SK-N-SH (cell line): ENCODE measurements at regions not wholly inside any gene's neighbourhood (a gene's known extent, or its start where the extent isn't known, plus 50 kb on each side); places are given as distances from the start of the nearest gene placed in this dataset.

Source experiments
- CTCF ChIP-seq: fragments of 200-600 bp; sonication (generic); IDR thresholded peaks from 2 replicates; pipeline ENCODE4 v1.6.1; 2017; ENCODE audit warnings: antibody characterized with exemption, mild to moderate bottlenecking, moderate library complexity
- NRF1 ChIP-seq: IDR thresholded peaks from 2 replicates; pipeline ENCODE4 v1.6.1; 2012; ENCODE audit warnings: low read depth, mild to moderate bottlenecking, low read length
- POLR2AphosphoS5 ChIP-seq: IDR thresholded peaks from 2 replicates; pipeline ENCODE4 v1.6.1; 2012; ENCODE audit warnings: low read depth, low read length
- RXRA ChIP-seq: IDR thresholded peaks from 2 replicates; pipeline ENCODE4 v1.4.0; 2012; ENCODE audit warnings: low read depth, mild to moderate bottlenecking, borderline replicate concordance

GRCh38 chr10:53748319-53748718 lies 975.7 kb upstream of the MBL2 start:
- TF ChIP-seq CTCF: no peak
- TF ChIP-seq NRF1: no peak
- TF ChIP-seq RXRA: no peak
- TF ChIP-seq POLR2AphosphoS5: no peak
